ENCODE measurements at regions not wholly inside any gene's neighbourhood (a gene's known extent, or its start where the extent isn't known, plus 50 kb on each side); places are given as distances from the start of the nearest gene placed in this dataset.

DNA sequence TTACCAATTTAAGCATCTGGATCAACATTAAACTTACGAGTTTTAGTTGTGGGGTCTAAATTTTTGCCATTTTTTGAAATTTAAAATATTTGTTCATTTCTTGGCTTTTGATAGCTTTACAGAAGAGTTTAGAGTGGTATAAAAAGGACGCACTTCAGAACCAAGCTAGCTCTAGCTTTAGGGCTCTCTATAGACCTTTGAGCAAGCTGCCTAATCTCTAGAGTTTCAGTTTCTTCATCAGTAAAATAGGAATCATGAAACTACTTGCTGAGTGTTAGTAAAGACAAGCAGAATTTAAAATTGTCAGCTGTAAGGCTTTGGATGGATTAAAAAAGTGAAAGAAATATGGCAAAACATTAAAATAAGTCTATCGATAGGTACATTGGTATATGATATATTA lies 266.5 kb downstream of the IPMK start:
- ChIA-PET POLR2A (no interaction called here), CTCF (no interaction called here)
- Histone ChIP-seq H3K4me3 (ENCODE audit: low read depth, low read length) (no peak overlapping the region), H3K4me1 (0 out of 2 replicates have a peak, but pooled peaks cover 4% of the 10 kb centered on the region), H3K9me3 (no peaks in the 10 kb centered on the region), H3K36me3 (ENCODE audit: control insufficient read depth, insufficient read depth, low read length) (no peaks in the 10 kb centered on the region), H3K27me3 (replicated peaks; ENCODE audit: control insufficient read depth, insufficient read depth, low read length) (no peaks in the 10 kb centered on the region)
- no peak for DNase-seq
- intact Hi-C loops (cut with micrococcal nuclease; ENCODE audit: unreplicated experiment), result no loop called here
- no peak overlapping the region for H3K27ac Mint-ChIP-seq (ENCODE audit: unreplicated experiment)
- TF ChIP-seq CTCF (IDR thresholded peaks at IDR 0.05; ENCODE audit: insufficient read depth in 1 of 2, low read depth in 1 of 2, low read length in 1 of 2, severe bottlenecking in 1 of 2, unreplicated experiment in 1 of 2), result no peak
- no peaks in the 10 kb centered on the region for H3K36me3 Mint-ChIP-seq (ENCODE audit: insufficient read depth, unreplicated experiment)
- peaks cover 7% of the 10 kb centered on the region for H3K4me1 Mint-ChIP-seq (ENCODE audit: low read depth, unreplicated experiment)
- no peak overlapping the region for H3K4me3 Mint-ChIP-seq (ENCODE audit: unreplicated experiment)
- H3K9me3 Mint-ChIP-seq (ENCODE audit: unreplicated experiment), result no peaks in the 10 kb centered on the region
- no TSS peak for BruUV-seq (replicated peaks)
- H3K27me3 Mint-ChIP-seq (ENCODE audit: insufficient read depth, unreplicated experiment), result peaks cover 12% of the 10 kb centered on the region

- Mint-ChIP-seq H3K4me1 (ENCODE audit: low read depth, unreplicated experiment) (peaks cover 17% of the 10 kb centered on the region), H3K27ac (ENCODE audit: unreplicated experiment) (no peak overlapping the region), H3K36me3 (ENCODE audit: insufficient read depth, unreplicated experiment) (no peaks in the 10 kb centered on the region), H3K9me3 (ENCODE audit: unreplicated experiment) (no peaks in the 10 kb centered on the region), H3K4me3 (ENCODE audit: unreplicated experiment) (no peak overlapping the region), H3K27me3 (ENCODE audit: insufficient read depth, unreplicated experiment) (peaks cover 4% of the 10 kb centered on the region)
- TF ChIP-seq CTCF (IDR thresholded peaks at IDR 0.05; ENCODE audit: insufficient read depth in 1 of 2, low read depth in 1 of 2, low read length in 1 of 2, severe bottlenecking in 1 of 2, unreplicated experiment in 1 of 2), result no peak
- intact Hi-C loops (cut with micrococcal nuclease; ENCODE audit: unreplicated experiment), result no loop called here
- Histone ChIP-seq H3K4me3 (ENCODE audit: low read depth, low read length) (no peak overlapping the region), H3K27me3 (replicated peaks; ENCODE audit: control insufficient read depth, insufficient read depth, low read length) (no peaks in the 10 kb centered on the region), H3K36me3 (ENCODE audit: control insufficient read depth, insufficient read depth, low read length) (no peaks in the 10 kb centered on the region), H3K9me3 (no peaks in the 10 kb centered on the region), H3K4me1 (peaks cover 15% of the 10 kb centered on the region; the same call in 1 of the 2 replicates)
- ChIA-PET CTCF (interaction anchor here (0.6 kb wide), 1 partner anchor 156 kb away, joined by 4 read pairs; no protein-coding TSS in a partner anchor), POLR2A (no interaction called here)
- BruUV-seq (replicated peaks), result no TSS peak
- DNase-seq, result no peak
Observed at GRCh38 chr10:57996536-57996935, 271.2 kb downstream of the IPMK start.

DNA sequence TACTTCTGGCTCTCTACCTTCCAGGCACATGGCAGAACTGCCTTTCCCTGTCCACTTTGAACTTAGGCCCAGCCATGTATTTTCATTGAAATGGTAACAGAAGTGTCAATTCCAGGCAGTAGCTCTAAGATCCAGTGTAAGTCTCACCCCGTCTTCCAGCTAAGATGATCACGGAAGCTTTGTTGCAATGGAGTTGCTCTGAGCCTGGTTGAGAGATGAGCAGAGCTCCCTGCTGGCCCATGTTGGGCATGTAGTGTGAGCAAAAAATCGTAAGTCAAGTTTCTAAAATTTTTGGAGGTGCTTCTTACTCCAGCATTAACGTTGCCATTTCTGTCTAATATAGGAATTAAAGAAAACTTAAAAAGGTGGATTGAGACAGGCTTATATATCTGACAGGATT lies 274.4 kb downstream of the IPMK start:
- intact Hi-C loops (cut with micrococcal nuclease; ENCODE audit: unreplicated experiment), result loop anchor here (1.0 to 2.0 kb wide), 2 partner anchors 145 to 276 kb away; no protein-coding TSS in a partner anchor
- TF ChIP-seq CTCF (IDR thresholded peaks at IDR 0.05; ENCODE audit: insufficient read depth in 1 of 2, low read depth in 1 of 2, low read length in 1 of 2, severe bottlenecking in 1 of 2, unreplicated experiment in 1 of 2), result peak in 1 of 2 experiments; percentile 10
- no peak for DNase-seq
- H3K27me3 Mint-ChIP-seq (ENCODE audit: insufficient read depth, unreplicated experiment), result peaks cover 2% of the 10 kb centered on the region
- no peak overlapping the region for H3K27ac Mint-ChIP-seq (ENCODE audit: unreplicated experiment)
- H3K4me3 Mint-ChIP-seq (ENCODE audit: unreplicated experiment), result no peak overlapping the region
- peaks cover 17% of the 10 kb centered on the region for H3K4me1 Mint-ChIP-seq (ENCODE audit: low read depth, unreplicated experiment)
- ChIA-PET POLR2A (no interaction called here), CTCF (interaction anchor here (0.5 to 1.2 kb wide), 3 partner anchors 159 to 829 kb away, joined by 3 to 5 read pairs (median 4); no protein-coding TSS in a partner anchor)
- H3K4me3 ChIP-seq (ENCODE audit: low read depth, low read length), result no peak overlapping the region
- BruUV-seq (replicated peaks), result no TSS peak
- H3K36me3 ChIP-seq (ENCODE audit: control insufficient read depth, insufficient read depth, low read length), result no peaks in the 10 kb centered on the region
- peaks cover 15% of the 10 kb centered on the region; the same call in 1 of the 2 replicates for H3K4me1 ChIP-seq
- no peaks in the 10 kb centered on the region for H3K9me3 Mint-ChIP-seq (ENCODE audit: unreplicated experiment)
- no peaks in the 10 kb centered on the region for H3K9me3 ChIP-seq
- no peaks in the 10 kb centered on the region for H3K36me3 Mint-ChIP-seq (ENCODE audit: insufficient read depth, unreplicated experiment)
- no peaks in the 10 kb centered on the region for H3K27me3 ChIP-seq (replicated peaks; ENCODE audit: control insufficient read depth, insufficient read depth, low read length)

All from Caco-2 (cell line).